Glomerular visceral epithelial cell (primary cell): ENCODE measurements at regions not wholly inside any gene's neighbourhood (a gene's known extent, or its start where the extent isn't known, plus 50 kb on each side); places are given as distances from the start of the nearest gene placed in this dataset.
"Not testable (repeated sequence)": the region's sequence is repeated elsewhere in the genome, so short reads cannot be mapped to it uniquely, and the experiment has no call there.

Experiments
- DNase-seq: peaks from one replicate; pipeline ENCODE4 v3.0.0-alpha.2; 2016; ENCODE audit errors: extremely low spot score

DNA sequence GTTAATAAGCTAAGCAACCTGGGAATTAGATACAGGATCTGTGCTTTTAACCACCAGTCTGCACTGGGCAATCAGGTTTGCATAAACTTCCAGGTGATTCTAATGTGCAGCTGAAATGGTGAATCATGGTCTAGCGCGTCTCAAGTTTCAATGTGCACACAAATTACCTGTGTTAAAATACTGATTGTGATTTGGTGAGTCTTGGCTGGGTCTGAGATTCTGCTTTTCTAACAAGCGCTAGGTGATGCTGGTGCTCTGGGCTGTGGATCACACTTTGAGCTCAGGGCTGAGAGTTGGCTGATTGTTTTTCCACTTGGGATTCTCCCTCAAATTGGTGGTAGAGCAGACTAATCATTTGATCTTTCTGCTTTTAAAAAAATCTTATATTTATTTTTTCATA, 124.8 kb downstream of the C12orf75 start:
- DNase-seq = no peak

- DNase-seq = no peak
Measured at GRCh38 chr12:105457026-105457425, 126.5 kb downstream of the C12orf75 start.

DNA sequence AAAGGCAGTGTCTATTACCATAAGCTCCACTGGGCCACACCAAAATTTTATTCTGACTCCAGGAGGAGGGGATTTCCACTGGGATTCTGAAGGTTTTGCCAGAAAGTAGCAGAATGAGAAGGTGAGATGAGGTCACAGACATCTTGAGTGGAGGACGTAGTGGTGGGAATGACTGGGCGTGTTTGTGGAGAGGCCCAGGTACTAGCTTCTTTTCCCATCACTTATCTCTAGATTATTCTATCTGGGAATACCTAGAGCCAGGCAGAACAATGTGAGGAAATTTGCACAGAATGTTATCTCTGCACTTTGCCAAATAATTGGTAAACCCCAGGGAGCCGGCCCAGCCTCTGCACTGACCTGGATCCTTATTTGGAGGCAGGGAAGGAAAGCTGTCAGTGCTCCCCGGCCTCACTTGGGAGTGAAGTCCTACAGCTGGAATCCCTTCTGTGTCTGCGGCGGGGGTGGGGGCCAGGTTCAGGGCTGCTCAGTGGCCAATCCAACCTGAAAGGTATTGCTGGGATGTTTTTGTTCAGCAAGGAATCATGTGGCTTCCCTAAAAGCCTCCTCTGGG, 129.4 kb downstream of the C12orf75 start:
- DNase-seq = no peak

GRCh38 chr12:105461271-105461943, 130.9 kb downstream of the C12orf75 start:
- DNase-seq = no peak

DNA sequence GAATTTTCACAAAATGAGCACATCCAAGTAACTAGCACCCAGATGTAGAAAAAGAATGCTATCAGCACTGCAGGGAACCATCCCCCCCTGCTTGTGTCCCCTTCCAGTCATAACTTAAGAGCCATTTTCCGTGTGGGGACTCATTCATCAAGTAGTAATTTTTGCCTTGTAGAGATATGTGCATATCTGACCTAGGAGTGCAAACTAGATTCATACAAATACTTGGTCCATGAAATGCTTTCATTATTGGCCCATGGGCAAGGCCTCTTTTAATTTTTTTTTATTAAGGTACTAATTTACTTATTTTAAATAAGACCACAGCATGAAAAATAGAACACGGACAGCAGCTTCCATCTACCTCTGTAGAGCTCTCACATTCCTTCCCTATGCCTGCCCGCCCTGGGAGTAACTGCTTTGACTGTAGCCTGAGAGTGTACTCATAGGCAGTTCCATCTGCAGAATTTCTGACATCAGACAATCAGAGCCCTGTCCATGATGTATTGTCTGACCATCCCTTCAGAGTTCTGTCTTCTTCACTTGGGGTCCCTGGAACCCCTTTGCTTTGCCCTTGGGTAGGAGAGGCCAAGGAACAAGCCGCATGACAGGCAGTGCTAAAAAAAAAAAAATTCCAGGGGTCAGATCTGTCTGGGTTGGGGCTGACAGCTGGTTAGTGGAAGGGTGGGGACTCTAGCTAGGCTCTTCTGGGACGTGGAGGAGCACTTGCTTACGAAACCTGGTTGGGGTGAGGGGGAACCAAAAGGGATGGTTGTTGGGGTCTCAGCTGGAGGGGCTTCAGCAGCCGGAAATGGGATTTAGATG, 131.7 kb downstream of the C12orf75 start:
- DNase-seq = no peak

GRCh38 chr12:105462831-105463230, 132.3 kb downstream of the C12orf75 start:
- no peak for DNase-seq

- DNase-seq = no peak
Measured at GRCh38 chr12:105464406-105464805, 133.9 kb downstream of the C12orf75 start.

DNA sequence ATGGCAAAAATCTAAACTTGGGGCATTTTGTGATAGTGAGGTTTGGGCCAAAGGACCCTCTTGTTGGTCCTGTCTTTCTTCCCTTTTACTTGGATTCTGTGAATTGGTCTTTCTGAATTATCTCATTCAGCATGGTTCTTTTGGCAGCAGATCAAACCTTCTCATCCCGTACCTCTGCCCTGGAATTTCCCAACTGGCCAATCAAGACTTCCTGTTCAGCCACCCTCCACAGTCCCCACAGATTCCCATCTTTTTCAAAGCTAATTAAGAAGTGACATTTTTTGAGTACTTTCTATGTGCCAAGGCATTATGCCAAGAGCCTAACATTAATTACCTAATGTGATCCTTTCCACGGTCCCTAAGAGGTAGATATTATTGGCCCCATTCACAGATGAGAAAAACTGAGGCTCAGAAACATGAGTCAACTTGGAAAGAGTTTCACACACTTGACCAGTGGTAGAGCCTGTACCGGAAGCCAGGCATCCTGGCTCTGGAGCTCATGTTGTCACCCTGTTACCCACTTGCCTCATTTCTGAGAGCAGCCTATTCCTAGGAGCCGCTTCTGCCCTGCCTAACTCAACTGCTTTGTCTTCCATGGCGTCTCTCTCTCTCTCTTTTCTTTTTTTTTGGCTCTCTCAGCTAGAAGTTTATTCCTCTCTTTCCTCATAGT, 135.9 kb downstream of the C12orf75 start:
- peak; percentile 36 for DNase-seq

- no peak for DNase-seq
Measured at GRCh38 chr12:105466901-105467598, 136.6 kb downstream of the C12orf75 start.

- no peak for DNase-seq
Measured at GRCh38 chr12:105467710-105468366, 137.3 kb downstream of the C12orf75 start.

- no peak for DNase-seq
Measured at GRCh38 chr12:105468464-105468863, 138.0 kb downstream of the C12orf75 start.

GRCh38 chr12:105469211-105469610, 138.7 kb downstream of the C12orf75 start:
- no peak for DNase-seq

- no peak for DNase-seq
Measured at GRCh38 chr12:105469701-105470100, 139.2 kb downstream of the C12orf75 start.

DNA sequence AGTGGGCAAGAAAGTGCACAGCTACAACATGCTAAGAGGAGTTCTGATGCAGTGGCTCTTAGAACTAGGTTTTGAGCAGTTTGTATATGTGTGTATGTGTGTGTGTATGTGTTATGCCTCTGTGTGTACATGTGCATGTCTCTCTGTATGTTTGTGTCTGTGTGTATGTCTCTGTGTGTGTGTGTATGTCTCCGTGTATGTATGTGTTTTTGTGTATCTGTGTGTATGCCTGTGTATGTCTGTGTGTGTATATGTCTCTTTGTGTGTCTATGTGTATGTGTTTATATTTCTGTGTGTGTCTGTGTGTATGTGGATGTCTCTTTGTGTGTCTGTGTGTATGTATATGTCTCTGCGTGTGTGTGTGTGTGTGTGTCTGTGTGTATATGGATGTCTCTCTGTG, 139.6 kb downstream of the C12orf75 start:
- DNase-seq = no peak

DNA sequence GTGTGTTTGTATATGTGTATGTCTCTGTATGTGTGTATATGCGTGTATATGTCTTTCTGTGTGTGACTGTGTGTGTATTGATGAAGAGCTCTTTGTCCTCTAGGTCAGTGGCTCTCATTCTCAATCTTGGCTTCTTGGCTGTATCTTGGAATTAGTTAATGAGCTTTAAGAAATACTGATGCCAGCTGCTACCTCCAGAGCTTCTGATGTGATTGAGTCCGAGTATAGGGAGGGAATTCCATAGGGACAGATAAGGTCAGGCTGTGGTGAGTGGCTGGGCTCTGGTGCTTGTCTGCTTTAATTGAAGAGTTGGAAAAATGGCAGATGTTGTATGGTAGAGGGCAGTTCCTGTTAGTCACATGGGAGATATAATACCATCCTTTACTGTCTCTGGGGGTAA, 140.1 kb downstream of the C12orf75 start:
- no peak for DNase-seq

- DNase-seq = peak; percentile 47
Measured at GRCh38 chr12:105474672-105475071, 144.2 kb downstream of the C12orf75 start.

- no peak for DNase-seq
Measured at GRCh38 chr12:105476616-105477015, 146.1 kb downstream of the C12orf75 start.

GRCh38 chr12:105477873-105478272, 147.4 kb downstream of the C12orf75 start:
- no peak for DNase-seq

GRCh38 chr12:105478788-105479187, 148.3 kb downstream of the C12orf75 start:
- not testable (repeated sequence) for DNase-seq

- no peak for DNase-seq
Measured at GRCh38 chr12:105479710-105480109, 149.2 kb downstream of the C12orf75 start.

DNA sequence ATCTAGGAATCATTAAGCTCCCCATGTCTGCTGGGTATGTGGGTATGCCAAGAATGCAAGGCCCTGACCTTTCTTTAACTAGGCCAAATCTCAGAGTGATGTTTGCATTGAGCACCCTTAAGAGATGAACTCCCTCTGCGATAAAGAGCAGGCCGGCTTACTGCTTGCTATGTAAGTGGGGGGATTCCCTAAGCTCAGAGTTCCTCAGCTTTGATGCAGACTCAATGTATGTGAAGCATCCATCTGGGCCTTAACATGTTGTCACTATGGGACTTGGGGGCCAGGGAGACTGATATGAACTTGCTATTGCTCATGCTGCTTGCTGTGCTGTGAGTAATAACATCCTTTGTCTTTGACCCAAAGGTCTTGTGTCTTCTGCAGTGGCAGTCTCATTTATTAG, 149.7 kb downstream of the C12orf75 start:
- peak; percentile 16 for DNase-seq
